HEK293T (cell line): ENCODE measurements at regions not wholly inside any gene's neighbourhood (a gene's known extent, or its start where the extent isn't known, plus 50 kb on each side); places are given as distances from the start of the nearest gene placed in this dataset.

ENCODE experiments used
- ARNT ChIP-seq: fragments of 450-650 bp; IDR thresholded peaks from 2 replicates; pipeline ENCODE4 v1.6.1; 2017; ENCODE audit warnings: mild to moderate bottlenecking
- BHLHE40 ChIP-seq: fragments of 450-650 bp; IDR thresholded peaks from 2 replicates; pipeline ENCODE4 v1.6.1; 2016; ENCODE audit warnings: mild to moderate bottlenecking, moderate library complexity, borderline replicate concordance
- CTBP1 ChIP-seq: fragments of 450-650 bp; IDR thresholded peaks from 2 replicates; pipeline ENCODE4 v1.6.1; 2016; ENCODE audit warnings: borderline replicate concordance
- FOXK2 ChIP-seq: fragments of 450-650 bp; IDR thresholded peaks from 2 replicates; pipeline ENCODE4 v1.6.1; 2016; ENCODE audit warnings: mild to moderate bottlenecking
- FOXM1 ChIP-seq: fragments of 450-650 bp; IDR thresholded peaks from 2 replicates; pipeline ENCODE4 v1.6.1; 2017; ENCODE audit warnings: mild to moderate bottlenecking, borderline replicate concordance
- HDGF ChIP-seq: fragments of 450-650 bp; IDR thresholded peaks from 2 replicates; pipeline ENCODE4 v1.6.1; 2017; ENCODE audit warnings: antibody characterized with exemption, borderline replicate concordance
- L3MBTL2 ChIP-seq: fragments of 450-650 bp; conservative IDR thresholded peaks from 2 replicates; pipeline ENCODE4 v1.6.1; 2016; ENCODE audit warnings: mild to moderate bottlenecking
- LEF1 ChIP-seq: fragments of 450-650 bp; IDR thresholded peaks from 2 replicates; pipeline ENCODE4 v1.6.1; 2017; ENCODE audit warnings: mild to moderate bottlenecking, borderline replicate concordance
- NFRKB ChIP-seq: fragments of 450-650 bp; IDR thresholded peaks from 2 replicates; pipeline ENCODE4 v1.6.1; 2016; ENCODE audit warnings: mild to moderate bottlenecking, moderate library complexity
- SP1 ChIP-seq: fragments of 450-650 bp; IDR thresholded peaks from 2 replicates; pipeline ENCODE4 v1.6.1; 2017
- SUZ12 ChIP-seq: fragments of 450-650 bp; IDR thresholded peaks from 2 replicates; pipeline ENCODE4 v1.6.1; 2016; ENCODE audit warnings: mild to moderate bottlenecking

DNA sequence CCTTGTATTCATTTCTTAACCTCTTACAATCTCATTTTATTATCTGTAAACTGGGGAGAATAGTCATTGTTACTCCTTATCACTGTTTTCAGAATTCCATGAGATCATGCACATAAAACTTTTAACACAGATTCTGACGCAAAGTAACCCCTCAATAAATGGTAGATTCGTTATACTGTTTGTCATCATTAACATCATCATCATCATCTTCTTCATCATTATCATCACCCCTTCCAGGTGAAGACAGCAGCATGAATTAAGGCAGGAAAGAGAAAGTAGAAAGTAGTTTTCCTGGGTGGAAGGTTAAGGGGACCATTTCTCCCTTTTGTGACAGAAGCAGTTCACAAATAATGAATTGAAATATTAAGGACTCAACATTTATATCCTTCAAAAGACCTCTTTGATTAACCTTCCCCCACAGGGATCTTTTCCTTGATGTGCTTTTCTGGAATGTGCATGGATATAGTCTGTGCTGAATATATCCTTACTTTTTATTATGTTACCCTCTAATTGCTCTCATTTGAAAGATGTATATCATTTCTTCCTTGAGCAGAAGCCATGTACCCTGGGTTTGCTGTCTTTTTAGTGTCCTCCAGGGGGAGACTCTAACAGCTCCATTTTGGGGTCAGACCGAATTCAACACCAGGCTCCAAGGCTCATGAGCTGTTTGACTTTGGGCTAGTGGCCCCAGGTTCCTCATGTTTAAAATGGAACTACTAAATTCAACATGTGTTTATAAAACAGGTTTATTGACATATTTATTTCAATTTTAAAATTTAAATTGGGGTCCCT lies 1029.9 kb upstream of the WWC1 start:
- TF ChIP-seq BHLHE40 (no peak), FOXK2 (no peak), FOXM1 (no peak), SP1 (no peak), SUZ12 (no peak), L3MBTL2 (no peak), CTBP1 (no peak), LEF1 (no peak), ARNT (no peak), NFRKB (no peak), HDGF (no peak)
